LNCaP clone FGC (cell line): ENCODE measurements at regions not wholly inside any gene's neighbourhood (a gene's known extent, or its start where the extent isn't known, plus 50 kb on each side); places are given as distances from the start of the nearest gene placed in this dataset.

Source experiments
- DNase-seq: peaks from one replicate; pipeline ENCODE4 v3.0.0-alpha.2; 2011; ENCODE audit warnings: low read depth
- H3K4me3 ChIP-seq: 2 replicates; pipeline ENCODE4 v1.5.1; 2011; ENCODE audit warnings: mild to moderate bottlenecking, low read depth, low read length, control low read depth
- TF ChIP-seq, protein P1 (sequence below): IDR thresholded peaks from 2 replicates; pipeline ENCODE4 v1.5.1; 2012; ENCODE audit warnings: mild to moderate bottlenecking; ENCODE audit not compliant: control insufficient read depth, insufficient read depth; ENCODE audit errors: extremely low read depth

DNA sequence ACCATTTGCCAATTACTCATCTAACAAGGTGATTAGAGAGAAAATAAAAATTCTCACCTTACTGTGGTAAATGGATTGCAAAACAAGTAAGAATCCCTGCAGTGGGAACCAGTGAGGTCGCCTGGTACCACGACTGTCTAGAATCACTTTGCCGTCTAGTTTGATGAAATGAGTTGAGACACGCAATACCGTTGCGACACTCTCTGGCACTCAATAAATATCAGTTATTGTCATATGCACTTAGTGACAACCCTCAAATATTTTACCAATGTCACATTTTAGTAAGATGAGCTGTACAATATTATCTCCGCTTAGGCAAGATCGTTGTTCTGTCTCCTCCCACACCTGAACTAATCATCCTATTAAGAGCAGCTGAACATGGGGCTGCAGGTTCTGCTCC is 114.4 kb upstream of the ADARB2 start:
- DNase-seq = no peak
- H3K4me3 ChIP-seq = no peak overlapping the region
- TF ChIP-seq, protein P1, sequence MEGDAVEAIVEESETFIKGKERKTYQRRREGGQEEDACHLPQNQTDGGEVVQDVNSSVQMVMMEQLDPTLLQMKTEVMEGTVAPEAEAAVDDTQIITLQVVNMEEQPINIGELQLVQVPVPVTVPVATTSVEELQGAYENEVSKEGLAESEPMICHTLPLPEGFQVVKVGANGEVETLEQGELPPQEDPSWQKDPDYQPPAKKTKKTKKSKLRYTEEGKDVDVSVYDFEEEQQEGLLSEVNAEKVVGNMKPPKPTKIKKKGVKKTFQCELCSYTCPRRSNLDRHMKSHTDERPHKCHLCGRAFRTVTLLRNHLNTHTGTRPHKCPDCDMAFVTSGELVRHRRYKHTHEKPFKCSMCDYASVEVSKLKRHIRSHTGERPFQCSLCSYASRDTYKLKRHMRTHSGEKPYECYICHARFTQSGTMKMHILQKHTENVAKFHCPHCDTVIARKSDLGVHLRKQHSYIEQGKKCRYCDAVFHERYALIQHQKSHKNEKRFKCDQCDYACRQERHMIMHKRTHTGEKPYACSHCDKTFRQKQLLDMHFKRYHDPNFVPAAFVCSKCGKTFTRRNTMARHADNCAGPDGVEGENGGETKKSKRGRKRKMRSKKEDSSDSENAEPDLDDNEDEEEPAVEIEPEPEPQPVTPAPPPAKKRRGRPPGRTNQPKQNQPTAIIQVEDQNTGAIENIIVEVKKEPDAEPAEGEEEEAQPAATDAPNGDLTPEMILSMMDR = no peak

DNA sequence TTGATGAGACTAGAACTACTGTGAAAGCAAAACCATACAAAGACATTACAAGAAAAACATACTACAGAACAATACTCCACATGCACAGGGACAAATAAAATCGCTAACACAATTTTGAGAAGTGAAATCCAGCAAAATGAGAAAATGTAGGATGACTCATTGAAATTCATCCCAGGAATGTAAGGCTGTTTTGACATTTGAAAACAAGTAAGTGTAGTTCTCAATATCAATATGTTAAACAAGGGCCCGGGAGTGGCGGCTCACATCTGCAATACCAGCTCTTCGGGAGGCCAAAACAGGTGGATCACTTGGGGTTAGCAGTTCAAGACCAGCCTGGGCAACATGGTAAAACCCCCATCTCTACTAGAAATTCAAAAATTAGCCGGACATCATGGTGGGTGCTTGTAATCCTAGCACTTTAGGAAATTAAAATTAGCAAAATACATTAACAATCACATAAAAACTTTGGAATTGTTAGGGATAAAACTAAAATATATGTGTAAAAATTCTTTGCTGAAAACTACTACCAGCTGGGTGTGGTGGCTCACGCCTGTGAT is 113.7 kb upstream of the ADARB2 start:
- H3K4me3 ChIP-seq = no peak overlapping the region
- TF ChIP-seq, protein P1 = no peak
- DNase-seq = no peak

DNA sequence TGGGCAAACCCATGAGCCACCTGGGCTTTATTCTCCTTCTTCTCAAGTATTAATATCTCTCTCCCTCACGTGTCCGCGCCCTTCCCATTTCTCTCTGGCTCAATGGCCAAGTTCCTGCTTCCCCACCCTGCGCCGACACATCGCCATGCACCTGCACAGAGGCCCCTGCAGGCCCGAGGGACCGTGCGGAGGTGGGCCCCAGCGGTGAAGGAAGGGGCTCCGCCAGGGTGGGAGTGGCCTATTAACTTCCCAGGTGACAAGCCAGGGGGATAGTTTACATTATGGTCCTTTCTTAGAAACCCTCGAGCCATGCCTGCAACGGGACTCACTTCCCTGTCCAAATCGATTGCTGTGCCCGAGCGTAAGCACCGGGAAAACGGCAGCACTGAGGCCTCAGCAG is 110.0 kb upstream of the ADARB2 start:
- TF ChIP-seq, protein P1 = no peak
- DNase-seq = no peak
- H3K4me3 ChIP-seq = no peak overlapping the region

DNA sequence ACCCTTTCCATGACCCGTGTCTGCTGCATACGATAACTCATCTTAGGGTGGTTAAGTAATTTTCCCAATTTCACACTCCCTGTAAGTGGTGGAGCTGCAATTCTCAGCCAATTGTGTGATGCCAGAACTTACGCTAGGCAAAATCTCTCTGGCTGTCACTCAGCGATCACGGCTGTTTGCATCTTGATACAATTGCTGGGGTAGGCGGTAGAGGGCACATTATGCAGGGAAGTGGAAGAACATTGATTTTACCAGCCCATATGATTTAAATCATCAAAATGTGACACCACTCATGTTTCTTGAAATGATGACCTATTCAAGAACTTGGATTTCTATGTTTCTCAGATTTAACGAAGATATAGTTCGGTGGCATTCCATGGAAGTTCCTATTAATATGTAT is 108.7 kb upstream of the ADARB2 start:
- no peak overlapping the region for H3K4me3 ChIP-seq
- TF ChIP-seq, protein P1 = no peak
- no peak for DNase-seq

DNA sequence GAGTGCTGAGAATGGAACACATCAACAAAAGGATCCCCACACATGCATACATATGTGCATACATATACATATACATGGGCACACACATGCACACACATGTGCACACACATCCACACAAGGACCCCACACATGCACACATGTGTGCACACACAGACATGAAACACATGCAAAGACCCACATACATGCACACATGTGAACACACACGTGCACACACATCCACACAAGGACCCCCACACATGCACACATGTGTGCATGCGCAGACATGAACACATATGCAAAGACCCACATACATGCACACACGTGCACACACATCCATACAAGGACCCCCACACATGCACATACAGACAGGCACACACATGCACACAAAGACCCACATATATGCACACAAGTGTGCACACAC is 104.4 kb upstream of the ADARB2 start:
- TF ChIP-seq, protein P1 = no peak
- DNase-seq = no peak
- H3K4me3 ChIP-seq = no peak overlapping the region

DNA sequence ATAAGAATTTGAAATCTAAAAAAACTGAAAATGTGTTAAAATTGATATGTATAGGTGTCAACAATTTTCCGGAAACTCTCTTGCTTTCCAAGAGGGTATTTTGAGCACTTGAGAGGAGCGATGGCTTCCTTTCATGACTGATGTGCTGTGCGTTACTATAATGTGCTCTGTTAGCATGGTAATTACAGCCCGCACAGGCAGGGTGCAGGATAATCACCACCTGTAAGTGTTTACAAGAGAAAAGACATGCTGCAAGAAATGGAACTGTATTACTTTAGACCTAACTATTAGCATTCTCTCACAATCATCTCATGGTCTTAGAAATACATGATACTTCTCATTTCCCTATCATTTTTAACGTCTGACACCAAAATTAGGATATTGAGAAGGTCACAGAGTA is 92.4 kb upstream of the ADARB2 start:
- TF ChIP-seq, protein P1 = no peak
- DNase-seq = no peak
- H3K4me3 ChIP-seq = no peak overlapping the region

DNA sequence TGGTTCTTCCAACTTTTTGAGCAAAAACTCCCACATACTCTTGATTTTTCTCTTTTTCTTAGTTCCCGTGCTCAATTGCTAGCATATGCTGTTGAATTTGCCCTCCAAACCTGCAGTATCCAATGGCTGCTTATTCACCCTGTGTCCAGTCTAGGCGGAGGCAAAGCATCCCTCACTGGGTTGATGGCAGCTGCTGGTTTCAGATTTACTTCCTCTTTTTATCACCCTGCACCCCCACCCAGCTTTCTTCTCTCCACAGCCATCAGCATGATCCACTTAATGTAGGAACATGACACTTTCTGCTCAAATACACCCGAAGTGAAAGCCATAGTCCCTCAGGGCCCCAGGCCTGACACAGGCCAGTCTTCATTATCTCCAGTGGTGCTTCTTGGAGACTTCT is 87.6 kb upstream of the ADARB2 start:
- H3K4me3 ChIP-seq = no peak overlapping the region
- DNase-seq = no peak
- TF ChIP-seq, protein P1 = no peak
